Natural killer cell (primary cell): ENCODE measurements at regions not wholly inside any gene's neighbourhood (a gene's known extent, or its start where the extent isn't known, plus 50 kb on each side); places are given as distances from the start of the nearest gene placed in this dataset.

ENCODE experiments used
- ATAC-seq, 3 donors: fragments of 150-1000 bp in 2 of 3; fragments of 200-7000 bp in 1 of 3; cut with Tn5 transposase; 1 replicate in 1 of 3; 2 replicates in 2 of 3; pipeline ENCODE4 v1.10.0; 2021; ENCODE audit warnings: mild to moderate bottlenecking in 2 of 3, moderate library complexity in 2 of 3
- DNase-seq, 2 donors: peaks; one replicate each; pipeline versions ENCODE4 v3.0.0 to v3.0.0-alpha.2; 2013 to 2021; ENCODE audit warnings: mixed read lengths in 1 of 2
- H3K27ac ChIP-seq: one replicate; pipeline ENCODE4 v1.5.1; 2013; ENCODE audit warnings: mild to moderate bottlenecking, low read length
- H3K27me3 ChIP-seq: one replicate; pipeline ENCODE4 v1.6.1; 2013; ENCODE audit warnings: low read length; ENCODE audit not compliant: control insufficient read depth, insufficient read depth
- H3K36me3 ChIP-seq: one replicate; pipeline ENCODE4 v1.6.1; 2013; ENCODE audit warnings: low read length; ENCODE audit not compliant: control insufficient read depth, insufficient read depth
- H3K4me1 ChIP-seq: one replicate; pipeline ENCODE4 v1.6.1; 2013; ENCODE audit warnings: low read length; ENCODE audit not compliant: control insufficient read depth, insufficient read depth
- H3K4me3 ChIP-seq: one replicate; pipeline ENCODE4 v1.5.1; 2013; ENCODE audit warnings: low read length
- H3K9me3 ChIP-seq: one replicate; pipeline ENCODE4 v1.6.1; 2013; ENCODE audit warnings: low read length; ENCODE audit not compliant: control insufficient read depth, insufficient read depth
- H3K27ac Mint-ChIP-seq, 2 donors: one replicate each; pipeline ENCODE4 v1.8.0; 2022; ENCODE audit warnings: mild to moderate bottlenecking in 2 of 2, mixed read lengths in 2 of 2, moderate library complexity in 1 of 2
- H3K27me3 Mint-ChIP-seq, 2 donors: one replicate each; pipeline ENCODE4 v1.8.0; 2022; ENCODE audit warnings: low read depth in 2 of 2, mixed read lengths in 2 of 2
- H3K36me3 Mint-ChIP-seq: one replicate; pipeline ENCODE4 v1.8.0; 2022; ENCODE audit warnings: mixed read lengths
- H3K4me1 Mint-ChIP-seq, 2 donors: one replicate each; pipeline ENCODE4 v1.8.0; 2022; ENCODE audit warnings: mixed read lengths in 2 of 2
- H3K4me3 Mint-ChIP-seq: one replicate; pipeline ENCODE4 v1.8.0; 2022; ENCODE audit warnings: mild to moderate bottlenecking, moderate library complexity, mixed read lengths
- H3K9me3 Mint-ChIP-seq, 2 donors: one replicate each; pipeline ENCODE4 v1.8.0; 2022; ENCODE audit warnings: mixed read lengths in 2 of 2
- CTCF ChIP-seq: fragments of 200-600 bp; IDR thresholded peaks from one replicate; pipeline ENCODE4 v1.8.0; 2022; ENCODE audit warnings: antibody characterized with exemption
- WGBS: methylation state at CpG from one replicate; pipeline ENCODE4 v1.1.7; 2013; ENCODE audit warnings: missing lambda C conversion rate; ENCODE audit not compliant: insufficient coverage; 5-methylcytosine and 5-hydroxymethylcytosine counted together
- intact Hi-C: fragments of 100-400 bp; cut with micrococcal nuclease; formaldehyde crosslinking; loops from one replicate; pipeline ENCODE4 v1.14.2; 2022

- H3K27me3 Mint-ChIP-seq, result no peaks in the 10 kb centered on the region
- DNase-seq (no peak), ATAC-seq (no peak)
- intact Hi-C loops, result no loop called here
- no peaks in the 10 kb centered on the region for H3K4me1 ChIP-seq
- H3K9me3 Mint-ChIP-seq, result no peaks in the 10 kb centered on the region
- no peak for TF ChIP-seq CTCF
- no peaks in the 10 kb centered on the region for H3K27me3 ChIP-seq
- H3K27ac ChIP-seq, result no peak overlapping the region
- no peak overlapping the region for H3K4me3 ChIP-seq
- H3K4me1 Mint-ChIP-seq, result peaks cover 0 to 6% of the 10 kb centered on the region in 2 donors
- no peak overlapping the region for H3K4me3 Mint-ChIP-seq
- WGBS, result 83% methylated on average over 4 of the region's 7 CpGs
- H3K9me3 ChIP-seq, result no peaks in the 10 kb centered on the region
- no peaks in the 10 kb centered on the region for H3K36me3 Mint-ChIP-seq
- no peaks in the 10 kb centered on the region for H3K36me3 ChIP-seq
- no peak overlapping the region for H3K27ac Mint-ChIP-seq
These were observed 52.7 kb upstream of the SERBP1 start for GRCh38 chr1:67482733-67483482.

GRCh38 chr1:67484492-67484891, 54.3 kb upstream of the SERBP1 start:
- Mint-ChIP-seq H3K4me3 (no peak overlapping the region), H3K27me3 (no peaks in the 10 kb centered on the region), H3K4me1 (no peaks in the 10 kb centered on the region), H3K27ac (no peak overlapping the region), H3K9me3 (no peaks in the 10 kb centered on the region), H3K36me3 (no peaks in the 10 kb centered on the region)
- Histone ChIP-seq H3K27me3 (no peaks in the 10 kb centered on the region), H3K4me3 (no peak overlapping the region), H3K36me3 (no peaks in the 10 kb centered on the region), H3K27ac (no peak overlapping the region), H3K9me3 (no peaks in the 10 kb centered on the region), H3K4me1 (no peaks in the 10 kb centered on the region)
- intact Hi-C loops, result no loop called here
- ATAC-seq, result no peak
- 83% methylated on average over 2 of the region's 2 CpGs for WGBS
- TF ChIP-seq CTCF, result no peak
- no peak for DNase-seq

GRCh38 chr1:67485046-67485811, 55.0 kb upstream of the SERBP1 start:
- Mint-ChIP-seq H3K4me1 (no peaks in the 10 kb centered on the region), H3K4me3 (no peak overlapping the region)
- no peak for TF ChIP-seq CTCF

More at GRCh38 chr1:67485046-67485811, 55.0 kb upstream of the SERBP1 start:
- no peaks in the 10 kb centered on the region for H3K27me3 ChIP-seq
- no peaks in the 10 kb centered on the region for H3K4me1 ChIP-seq
- H3K27ac ChIP-seq, result no peak overlapping the region
- no peak overlapping the region for H3K4me3 ChIP-seq
- no peaks in the 10 kb centered on the region for H3K36me3 ChIP-seq
- Mint-ChIP-seq H3K27ac (no peak overlapping the region), H3K27me3 (no peaks in the 10 kb centered on the region), H3K9me3 (no peaks in the 10 kb centered on the region), H3K36me3 (no peaks in the 10 kb centered on the region)
- intact Hi-C loops, result no loop called here
- ATAC-seq (no peak), DNase-seq (no peak)
- 95% methylated on average over 2 of the region's 3 CpGs for WGBS
- H3K9me3 ChIP-seq, result no peaks in the 10 kb centered on the region
